ENCODE measurements at regions not wholly inside any gene's neighbourhood (a gene's known extent, or its start where the extent isn't known, plus 50 kb on each side); places are given as distances from the start of the nearest gene placed in this dataset.

DNA sequence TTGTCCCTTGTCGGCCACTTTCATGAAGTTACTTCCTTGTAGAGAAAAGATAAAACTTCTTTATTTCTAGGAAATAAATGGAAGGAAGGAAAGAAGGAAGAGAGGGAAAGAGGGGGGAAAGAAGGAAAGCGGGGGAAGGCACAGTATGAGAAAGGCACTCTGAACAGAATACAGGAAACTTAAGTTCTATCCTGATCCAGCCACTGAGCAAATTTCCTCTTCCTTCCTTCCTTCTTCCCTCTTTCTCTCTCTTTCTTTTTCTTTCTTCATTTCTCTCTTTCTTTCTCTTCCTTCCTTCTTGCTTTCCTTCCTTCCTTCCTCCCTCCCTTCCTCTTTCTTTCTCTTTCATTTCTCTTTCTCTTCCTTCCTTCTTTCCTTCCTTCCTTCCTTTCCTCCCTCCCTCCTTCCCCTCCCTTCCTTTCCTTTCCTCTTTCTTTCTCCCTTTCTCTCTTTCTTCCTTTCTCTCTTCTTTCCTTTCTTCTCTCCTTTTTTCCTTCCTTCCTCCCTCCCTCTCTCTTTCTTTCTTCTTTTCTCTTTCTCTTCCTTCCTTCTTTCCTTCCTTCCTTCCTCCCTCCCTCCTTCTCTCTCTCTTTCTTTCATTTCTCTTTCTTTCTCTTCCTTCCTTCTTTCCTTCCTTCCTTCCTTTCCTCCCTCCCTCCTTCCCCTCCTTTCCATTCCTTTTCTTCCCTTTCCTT lies 240.2 kb upstream of the BRINP1 start:
- DNase-seq: no peak

DNA sequence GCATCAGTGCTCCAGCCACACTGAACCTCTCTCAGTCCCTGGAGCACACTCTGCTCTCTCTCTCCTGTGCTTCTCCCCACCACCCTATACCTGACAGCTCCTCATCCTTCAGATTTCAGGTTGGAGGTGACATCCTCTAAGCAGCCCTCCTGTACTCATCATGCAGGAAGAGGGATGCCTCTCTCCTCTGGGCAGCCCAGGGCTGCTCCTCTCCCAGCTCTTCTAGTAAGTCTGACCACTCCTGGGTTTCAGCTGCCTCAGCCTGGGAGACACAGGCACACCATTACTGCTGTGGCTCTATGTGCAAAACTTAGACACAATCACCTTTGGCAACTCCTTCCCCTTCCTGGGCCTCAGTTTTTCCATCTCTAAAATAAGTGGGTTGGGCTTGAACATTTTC lies 232.4 kb upstream of the BRINP1 start:
- DNase-seq: no peak

DNA sequence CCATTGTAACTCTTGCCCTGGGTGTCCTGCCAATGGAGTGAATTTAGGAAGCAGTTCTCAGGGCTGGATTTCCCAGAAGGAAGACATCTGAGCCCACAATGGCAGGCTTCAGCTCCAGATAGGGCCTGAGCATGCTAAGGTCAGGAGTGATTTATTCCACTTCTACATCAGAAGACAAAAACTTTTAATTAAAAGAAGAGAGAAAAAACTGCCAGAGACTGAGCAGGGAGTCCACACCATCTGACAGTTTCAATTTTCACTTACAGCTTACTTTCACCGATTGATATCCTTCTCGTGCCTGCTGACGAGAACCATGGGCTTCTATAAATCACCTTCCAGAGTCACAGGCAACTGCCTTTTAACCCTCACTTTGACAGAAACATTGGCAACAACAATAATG lies 228.3 kb upstream of the BRINP1 start:
- DNase-seq: no peak

DNA sequence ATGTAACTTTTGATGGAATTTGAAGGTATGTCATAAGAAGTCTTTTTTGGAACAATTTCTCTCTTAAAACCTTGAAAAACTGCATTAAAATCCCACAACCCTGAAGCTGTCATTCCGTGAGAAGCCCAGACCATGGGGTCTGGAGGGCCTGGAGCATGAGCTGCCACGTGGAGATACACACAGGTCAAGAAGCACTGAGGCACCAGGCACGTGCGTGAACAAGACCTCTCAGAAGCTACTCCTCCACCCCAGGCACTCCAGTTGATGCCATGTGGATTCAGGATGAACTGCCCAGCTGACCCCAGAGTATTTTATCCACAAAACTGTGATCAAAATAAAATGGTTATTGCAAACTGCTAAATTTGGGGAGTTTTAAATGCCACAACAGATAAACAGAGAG lies 227.5 kb upstream of the BRINP1 start:
- DNase-seq: no peak

DNA sequence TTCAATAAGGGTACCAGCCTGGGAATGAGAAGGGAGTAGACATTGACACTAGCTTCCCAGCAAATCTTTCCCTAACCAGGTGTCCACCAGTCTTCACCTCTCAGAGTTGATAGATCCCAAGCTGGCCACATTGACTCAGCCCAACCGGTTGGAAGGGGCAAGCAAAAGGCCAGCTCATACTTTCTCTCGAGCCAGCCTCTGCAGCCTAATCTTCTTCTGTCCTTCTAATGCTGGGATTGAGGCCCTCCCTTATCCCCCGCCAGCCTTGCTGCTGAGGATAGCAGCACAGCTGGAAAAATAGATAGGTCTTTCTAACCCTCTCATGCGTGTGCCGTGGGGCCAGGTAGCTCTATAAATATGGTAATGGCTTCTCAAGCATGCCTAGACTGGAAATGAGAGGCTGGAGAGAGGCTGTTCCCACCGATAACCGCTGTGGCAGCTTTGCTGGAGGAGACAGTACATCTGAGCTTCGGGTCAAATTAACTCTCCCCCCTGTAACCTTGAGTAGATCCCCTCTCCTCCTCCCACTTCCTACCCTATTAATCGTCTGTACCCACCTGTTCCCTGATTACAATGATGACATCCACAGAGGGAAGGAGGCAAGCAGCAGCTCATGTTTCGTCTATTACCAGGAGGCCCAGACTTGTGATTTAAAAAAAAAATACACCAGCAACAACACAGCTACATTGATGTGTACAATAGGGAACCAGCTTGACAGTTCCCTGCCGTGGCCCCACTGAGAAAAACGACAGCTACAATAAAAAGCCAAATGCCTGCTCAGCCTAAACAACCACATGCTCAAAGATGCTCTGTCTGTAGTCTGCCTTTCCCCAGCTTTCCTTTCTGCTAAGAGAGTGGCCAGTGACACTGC lies 219.9 kb upstream of the BRINP1 start:
- no peak for DNase-seq

DNA sequence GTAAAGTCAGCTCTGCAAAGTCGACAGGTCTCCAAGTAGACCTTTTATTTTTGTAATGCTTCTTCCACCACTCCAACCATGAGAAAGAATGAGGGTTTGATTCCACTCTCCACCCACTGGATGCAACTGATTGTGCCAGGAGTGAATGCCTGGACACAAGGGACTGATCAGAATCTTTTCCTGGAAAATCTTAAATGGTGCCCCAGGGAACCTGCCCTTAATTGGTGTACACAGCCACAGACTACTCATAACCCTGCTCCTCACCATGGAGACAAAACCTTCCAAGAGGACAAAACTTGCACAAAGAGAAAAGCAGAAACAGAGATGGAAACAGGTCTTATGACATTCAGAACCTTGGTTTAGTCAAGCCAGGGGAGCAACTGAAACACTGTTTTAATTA lies 208.6 kb upstream of the BRINP1 start:
- no peak for DNase-seq

DNA sequence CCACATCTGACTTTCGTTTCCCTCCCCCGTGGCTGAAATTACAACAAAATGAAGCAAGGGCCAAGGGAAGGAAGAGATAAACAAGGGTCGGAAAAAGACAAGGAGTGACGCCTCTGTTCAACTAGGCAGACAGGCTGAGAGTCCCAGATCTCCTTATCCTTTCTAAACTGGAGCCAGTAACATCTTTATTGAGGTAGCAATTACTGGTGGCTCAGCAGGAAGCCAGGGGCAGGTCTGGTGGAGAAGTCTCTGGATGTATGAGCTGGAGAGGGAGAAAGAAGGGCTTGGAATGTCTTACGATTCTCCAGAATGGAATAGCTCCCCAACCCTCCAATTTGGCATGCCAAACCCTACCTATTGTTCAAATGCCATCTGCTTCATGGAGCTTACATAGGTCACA lies 190.8 kb upstream of the BRINP1 start:
- DNase-seq: no peak

DNA sequence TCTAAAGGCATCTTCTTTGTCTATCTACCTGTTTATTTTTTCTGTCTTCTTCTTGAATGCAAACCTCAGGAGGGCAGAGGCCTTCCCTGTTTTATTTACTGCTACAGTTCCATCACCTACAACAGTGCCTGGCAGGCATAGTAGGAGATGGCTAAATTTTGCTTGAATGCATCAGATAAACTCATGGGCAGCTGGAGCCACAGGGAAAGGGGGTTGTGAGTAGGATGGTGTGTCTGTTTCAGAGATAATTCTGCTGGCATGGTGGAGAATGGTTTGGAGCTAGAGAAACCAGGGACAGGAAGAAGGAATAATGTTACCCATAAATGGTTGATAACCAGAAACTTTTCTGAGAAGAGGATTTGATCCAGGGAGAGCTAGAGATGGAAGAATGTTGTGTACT lies 189.8 kb upstream of the BRINP1 start:
- DNase-seq: no peak

DNA sequence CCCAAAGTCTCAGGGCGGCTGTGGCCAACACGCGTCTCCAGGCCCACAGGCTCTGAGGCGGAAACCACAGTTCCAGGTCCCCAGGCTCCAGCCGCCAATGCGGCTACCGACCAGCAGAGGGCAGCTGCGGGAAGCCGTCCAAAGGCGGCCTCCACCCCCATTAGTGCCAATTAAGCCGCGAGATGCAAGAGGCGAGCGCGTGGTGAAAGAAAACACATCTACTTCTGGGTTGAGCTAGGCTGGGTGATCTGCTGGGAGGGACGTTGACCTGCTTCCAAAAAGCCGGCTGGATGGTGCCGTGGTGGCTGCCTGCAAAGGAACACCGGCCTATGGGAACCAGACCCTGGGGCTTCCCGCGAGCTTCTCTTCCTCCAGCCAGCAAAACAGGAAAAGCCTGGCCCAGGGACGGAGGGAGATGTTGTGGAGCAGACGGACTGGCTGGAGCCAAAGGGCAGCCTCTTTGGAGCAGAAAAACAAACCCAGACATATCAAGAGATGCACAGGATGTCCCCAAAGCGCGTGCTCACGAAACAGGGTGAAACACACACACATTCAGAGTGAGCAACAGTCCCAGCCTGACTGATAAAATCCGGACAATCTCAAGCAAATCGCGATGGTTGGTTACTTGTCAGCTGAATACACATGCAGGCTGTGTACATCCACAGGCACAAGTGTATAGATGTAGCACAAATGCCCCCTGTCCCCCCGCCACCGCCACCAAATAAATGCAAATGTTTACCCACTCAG lies 187.1 kb upstream of the BRINP1 start:
- DNase-seq: peak; percentile 55 to 82

DNA sequence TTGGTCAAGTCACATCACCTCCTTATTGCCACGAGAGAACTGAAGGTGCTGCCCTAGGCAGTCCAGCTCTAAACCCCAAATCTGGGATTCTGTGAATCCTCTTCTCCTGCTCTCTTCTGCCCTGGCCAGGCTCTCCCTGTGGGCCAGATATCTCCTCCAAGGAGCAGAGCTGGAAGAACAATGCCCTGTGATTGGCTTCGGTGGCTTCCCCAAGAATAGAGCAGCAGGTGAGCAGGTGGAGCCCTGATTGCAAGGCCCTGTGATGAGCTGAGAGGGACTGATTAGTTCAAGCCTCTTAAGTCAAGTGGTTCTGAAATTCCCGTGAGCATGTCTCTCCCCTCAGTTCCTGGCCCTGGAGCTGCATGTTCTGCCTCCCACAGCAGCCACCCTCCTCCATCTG lies 175.3 kb upstream of the BRINP1 start:
- DNase-seq: no peak

DNA sequence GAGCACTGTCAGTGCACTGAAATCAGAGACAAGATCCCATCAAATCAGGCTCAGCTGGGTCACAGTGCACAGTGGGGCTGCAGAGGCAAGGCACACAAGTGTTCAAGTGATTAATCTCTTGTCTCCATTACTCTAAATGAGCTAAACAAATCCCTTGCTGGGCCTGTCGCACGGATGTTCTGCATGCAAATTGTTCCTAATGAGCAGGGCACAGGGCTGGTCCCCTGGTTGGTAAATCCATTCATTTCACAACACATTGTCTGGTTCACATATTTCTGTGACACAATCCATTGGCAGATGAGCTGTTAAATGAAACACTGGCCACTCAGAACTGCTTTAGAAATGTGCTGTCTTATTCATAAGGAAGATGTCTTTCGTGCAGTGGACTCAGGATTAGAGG lies 167.9 kb upstream of the BRINP1 start:
- DNase-seq: no peak

DNA sequence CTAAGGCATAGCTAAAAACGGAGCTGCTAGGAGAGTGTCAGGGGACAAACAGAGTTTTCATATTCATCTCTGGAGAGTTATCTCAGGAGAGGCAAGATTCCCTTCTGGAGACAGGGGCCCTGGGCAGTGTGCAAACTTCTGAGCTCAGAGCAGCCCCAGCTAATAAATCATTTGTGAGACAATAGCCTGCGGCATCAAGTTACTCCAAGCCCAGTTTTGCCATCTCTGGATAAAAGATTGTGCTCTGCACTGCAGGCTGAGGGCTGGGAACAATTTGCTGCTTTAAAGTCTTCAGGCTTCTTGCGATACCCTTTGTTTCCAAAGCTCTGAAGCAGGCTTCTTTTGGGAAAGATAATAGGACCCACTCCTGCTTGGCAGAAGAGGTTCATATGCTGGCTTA lies 164.3 kb upstream of the BRINP1 start:
- no peak for DNase-seq

DNA sequence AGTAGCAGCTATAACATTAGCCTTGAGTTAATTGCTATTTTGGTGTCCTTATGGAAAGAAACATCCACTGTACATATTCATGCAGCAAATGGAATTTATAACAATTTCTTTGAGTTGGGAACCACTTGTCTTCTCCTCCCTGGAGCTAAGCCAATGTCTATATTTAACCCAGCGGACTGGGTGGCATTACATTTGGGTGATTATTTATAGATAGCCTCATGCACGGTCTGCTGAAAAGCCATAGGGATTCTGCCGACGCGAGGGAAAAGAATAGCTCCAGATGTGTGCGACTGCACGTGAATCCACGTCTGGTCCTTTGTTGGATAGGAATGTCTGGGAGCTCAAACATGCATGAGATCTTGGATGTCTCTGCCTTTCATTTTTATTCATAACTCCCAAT lies 157.5 kb upstream of the BRINP1 start:
- no peak for DNase-seq

DNA sequence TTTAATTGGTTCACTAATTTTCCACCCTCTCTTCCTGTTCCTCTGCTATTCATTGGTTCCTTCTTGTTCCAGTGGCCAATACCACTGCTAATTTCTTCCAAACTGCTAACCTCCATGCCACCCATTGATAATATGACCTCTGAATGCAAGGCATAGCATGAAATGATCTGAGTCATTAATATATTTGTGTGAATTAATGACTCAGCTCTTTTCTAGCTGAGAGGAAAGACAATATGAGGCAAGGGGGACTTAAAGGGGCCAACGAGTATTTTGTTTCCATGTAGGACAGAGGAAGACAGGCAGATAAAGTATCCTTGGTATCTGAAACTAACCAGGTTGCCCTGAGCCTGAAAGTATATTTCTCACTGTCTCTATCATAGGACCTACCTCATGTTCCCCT lies 154.3 kb upstream of the BRINP1 start:
- DNase-seq: no peak

DNA sequence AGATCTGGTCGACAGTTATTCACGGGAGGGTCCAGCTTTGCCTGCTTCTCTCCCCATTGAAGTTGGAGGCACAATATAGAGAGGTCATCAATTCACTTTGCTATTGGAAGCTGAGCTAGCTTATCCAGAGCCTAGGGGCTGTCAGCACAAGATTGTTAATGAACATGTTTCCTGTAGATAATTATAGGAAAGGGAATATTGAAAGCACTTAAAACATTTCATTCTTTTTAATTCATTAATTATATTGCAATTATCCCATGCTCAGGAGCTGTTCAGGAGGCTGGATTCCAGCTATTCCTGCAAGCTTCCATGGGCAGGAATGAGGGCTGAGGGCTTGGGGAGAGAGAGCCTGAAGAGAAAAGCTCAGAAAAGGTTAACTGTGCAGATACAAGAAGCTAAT lies 153.1 kb upstream of the BRINP1 start:
- DNase-seq: no peak

DNA sequence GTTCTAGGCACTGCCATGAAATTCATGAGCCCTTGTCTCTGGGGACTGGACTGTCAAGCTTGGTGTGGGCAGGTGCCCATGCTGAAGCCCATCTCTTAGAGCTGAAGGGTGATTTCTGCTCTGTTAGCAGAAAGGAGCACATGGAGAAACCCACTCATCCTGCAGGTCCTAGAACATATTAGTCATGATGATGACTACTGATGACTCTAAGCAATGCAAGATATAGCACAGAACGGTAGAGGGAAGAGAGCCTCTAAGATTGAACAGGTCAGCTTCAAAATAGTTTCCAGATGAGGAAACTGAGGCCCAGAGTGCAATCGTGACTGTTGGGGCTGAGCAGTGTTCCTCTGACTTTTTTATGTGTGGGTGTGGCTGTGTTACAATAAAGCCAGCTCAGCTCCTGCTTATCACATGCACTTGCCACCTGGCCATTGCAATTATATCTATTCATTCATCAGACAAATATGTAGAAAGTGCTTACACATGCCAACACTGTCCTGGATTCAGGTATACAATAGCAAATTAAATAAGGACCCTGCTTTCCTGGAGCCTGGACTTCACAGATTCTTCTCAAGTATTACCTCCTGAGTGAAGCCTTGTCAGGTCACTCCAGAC lies 140.2 kb upstream of the BRINP1 start:
- no peak for DNase-seq

DNA sequence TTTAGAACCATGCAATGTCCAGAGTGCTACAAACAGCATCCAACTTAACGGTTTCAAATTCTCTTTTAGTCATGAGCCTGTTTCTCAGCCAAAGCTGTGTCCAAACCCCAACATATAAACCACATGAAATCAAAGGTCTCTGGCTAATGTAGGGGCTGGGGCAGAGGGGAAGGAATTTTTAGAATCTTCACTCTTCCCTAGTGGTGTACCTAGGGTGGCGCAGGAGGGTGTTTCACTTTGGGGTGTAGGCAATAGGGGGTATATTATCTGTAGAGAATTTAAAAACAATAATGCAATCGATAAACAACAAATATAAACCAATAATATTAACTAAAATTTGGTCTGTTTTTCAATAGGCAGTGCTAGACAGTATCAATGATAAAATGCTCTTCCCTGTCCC lies 132.1 kb upstream of the BRINP1 start:
- no peak for DNase-seq

DNA sequence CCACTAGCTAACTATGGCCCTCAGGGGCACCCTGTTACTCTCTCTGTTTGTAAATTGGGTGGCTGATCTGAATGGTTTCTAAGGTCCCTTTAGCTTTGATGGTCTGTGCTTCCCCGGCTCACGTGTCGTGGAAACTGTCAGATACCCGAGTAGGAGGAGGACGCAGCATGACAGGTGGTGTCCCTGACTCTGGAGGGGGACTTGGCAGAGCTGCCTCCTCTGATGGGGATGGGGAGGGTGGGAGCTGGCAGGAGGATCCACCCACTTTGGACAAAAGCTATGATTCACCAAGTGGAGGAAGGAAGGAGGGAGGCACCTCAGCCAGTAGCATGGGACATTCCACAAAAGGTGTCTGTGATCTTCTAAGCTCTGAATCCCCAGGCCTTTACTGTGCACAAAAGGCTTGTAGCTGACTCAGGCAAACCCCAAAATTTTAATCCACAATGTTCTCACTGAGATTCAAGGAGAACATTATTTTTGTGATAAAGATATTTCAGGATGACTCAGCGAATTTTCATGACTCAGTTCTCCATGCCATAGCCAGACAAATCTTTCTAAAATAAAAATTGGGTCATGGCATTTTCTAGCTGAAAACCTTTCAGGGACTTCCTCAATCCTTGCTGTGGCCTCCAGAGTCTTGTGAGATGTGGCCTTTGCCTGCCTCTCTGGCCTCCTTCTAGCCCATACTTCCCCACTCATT lies 131.0 kb upstream of the BRINP1 start:
- DNase-seq: no peak

DNA sequence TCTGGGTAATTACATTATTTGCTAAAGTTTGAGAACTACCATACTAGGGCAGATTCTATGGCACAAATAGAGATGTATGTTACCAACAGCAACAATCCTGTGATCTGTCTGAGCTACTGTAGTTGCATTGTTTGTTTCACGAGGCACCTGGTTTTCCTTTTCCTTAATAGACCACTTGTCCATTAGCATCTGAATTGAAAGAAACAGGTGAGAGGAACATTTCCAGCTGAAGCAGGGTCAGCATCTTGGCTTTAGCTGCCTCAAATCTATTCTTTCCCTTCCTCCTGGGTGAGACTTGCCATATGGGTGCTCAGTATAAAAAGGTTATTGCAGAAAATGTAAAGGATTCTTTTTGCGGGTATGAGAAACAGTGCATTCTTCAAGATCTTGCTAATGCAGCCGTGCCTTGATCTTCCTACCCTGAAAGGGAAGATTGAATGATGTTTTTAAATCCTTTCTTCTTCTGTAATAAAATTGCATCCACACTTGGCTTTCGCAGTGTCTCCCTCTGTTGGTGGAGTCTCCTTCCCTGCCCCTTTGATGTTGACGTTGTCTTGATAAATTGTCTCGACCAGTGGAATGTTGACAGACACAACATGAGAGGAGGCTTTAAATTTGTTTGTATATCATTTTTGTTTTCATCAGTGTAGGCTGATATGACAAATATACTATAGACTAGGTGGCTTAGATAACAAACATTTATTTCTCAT lies 118.0 kb upstream of the BRINP1 start:
- DNase-seq: no peak

DNA sequence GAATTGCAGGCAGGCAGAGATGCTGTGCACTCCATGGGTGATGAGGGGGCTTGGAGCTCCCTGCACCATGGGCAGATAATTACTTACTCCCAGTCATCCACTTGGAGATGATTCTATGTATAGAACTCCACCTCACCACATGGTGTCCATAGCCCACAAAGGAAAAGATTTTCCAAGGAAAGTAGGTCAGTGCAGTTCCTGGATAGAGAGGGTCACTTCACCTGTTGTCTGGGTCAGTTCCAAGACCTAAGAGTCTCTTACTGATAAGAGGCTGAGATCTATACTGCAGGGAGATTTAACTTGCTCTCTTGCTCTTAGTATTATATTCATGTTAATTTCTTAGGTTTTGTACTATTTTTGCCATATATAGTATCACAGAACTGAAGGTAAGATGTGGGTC lies 113.9 kb upstream of the BRINP1 start:
- no peak for DNase-seq

DNA sequence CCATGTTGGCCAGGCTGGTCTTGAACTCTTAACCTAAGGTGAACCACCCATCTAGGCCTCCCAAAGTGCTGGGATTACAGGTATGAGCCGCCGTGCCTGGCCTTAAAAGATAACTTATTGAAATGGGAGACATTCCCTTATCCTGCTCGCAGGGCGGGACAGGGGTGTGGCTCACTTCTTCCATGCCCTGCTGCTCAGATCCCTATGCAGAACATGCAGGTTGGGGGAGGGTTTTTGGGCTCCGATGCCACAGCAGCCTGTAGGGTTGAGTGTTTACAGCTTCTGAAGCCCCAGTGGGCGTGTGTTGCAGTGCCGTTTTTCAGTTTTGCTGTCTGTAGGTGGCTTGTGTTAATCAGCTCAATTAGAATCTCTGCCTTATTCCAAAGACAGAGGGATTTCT lies 108.0 kb upstream of the BRINP1 start:
- DNase-seq: no peak

DNA sequence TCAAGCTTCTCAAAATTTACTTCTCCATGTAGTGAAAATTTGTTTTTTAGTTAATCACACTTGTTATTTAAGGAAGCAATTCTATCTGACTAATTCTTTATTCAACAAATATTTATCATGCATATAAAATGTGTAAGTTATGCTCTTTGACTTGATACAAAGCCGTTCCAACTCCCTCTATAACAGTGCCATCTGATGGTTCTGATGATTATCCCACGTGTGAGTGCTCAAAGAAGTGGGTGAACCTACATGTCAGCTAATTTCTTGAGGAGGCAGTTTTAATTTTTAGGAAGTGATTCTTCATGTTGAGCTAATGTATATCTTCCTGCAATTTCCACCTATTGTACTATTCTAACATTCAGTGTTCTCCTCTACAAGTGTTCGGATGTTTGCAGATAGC lies 88.8 kb upstream of the BRINP1 start:
- DNase-seq: no peak

Data from cerebellar nuclear complex (tissue), 1 donor.